Gastrocnemius medialis (tissue), 4 donors: ENCODE measurements at regions not wholly inside any gene's neighbourhood (a gene's known extent, or its start where the extent isn't known, plus 50 kb on each side); places are given as distances from the start of the nearest gene placed in this dataset.

ENCODE experiments used
- ATAC-seq, 2 donors: fragments of 150-250 bp; one replicate each; pipeline ENCODE4 v1.9.1; 2016
- DNase-seq, 2 donors: peaks; one replicate each; pipeline ENCODE4 v3.0.0-alpha.2; 2019
- H3K27ac ChIP-seq, 4 donors: fragments of 200-600 bp; sonication (generic); 1 replicate in 1 of 4; 2 replicates in 3 of 4; pipeline ENCODE4 v1.5.1; 2016 to 2018; ENCODE audit warnings: mild to moderate bottlenecking in 2 of 4, moderate library complexity in 1 of 4
- H3K27me3 ChIP-seq, 3 donors: fragments of 200-600 bp; sonication (generic) in 2 of 3; 1 replicate in 1 of 3; 2 replicates in 2 of 3; pipeline versions ENCODE4 v1.5.1 to v1.6.0; 2016 to 2019; ENCODE audit warnings: mild to moderate bottlenecking in 1 of 3, moderate library complexity in 1 of 3
- H3K36me3 ChIP-seq, 2 donors: fragments of 200-600 bp; sonication (generic) in 1 of 2; one replicate each; pipeline ENCODE4 v1.5.1; 2017 to 2018
- H3K4me1 ChIP-seq, 2 donors: fragments of 200-600 bp; sonication (generic) in 1 of 2; one replicate each; pipeline ENCODE4 v1.5.1; 2016 to 2017; ENCODE audit warnings: mild to moderate bottlenecking in 2 of 2
- H3K4me3 ChIP-seq, 4 donors: fragments of 200-600 bp; sonication (generic) in 3 of 4; 1 replicate in 1 of 4; 2 replicates in 3 of 4; pipeline ENCODE4 v1.5.1; 2016 to 2019; ENCODE audit warnings: mild to moderate bottlenecking in 2 of 4
- H3K9me3 ChIP-seq, 3 donors: fragments of 200-600 bp; sonication (generic) in 2 of 3; 1 replicate in 1 of 3; 2 replicates in 2 of 3; pipeline ENCODE4 v1.5.1; 2016 to 2019
- POLR2A ChIP-seq, 2 donors: fragments of 450-650 bp; IDR thresholded peaks; one replicate each; pipeline ENCODE4 v1.6.1; 2017; ENCODE audit warnings: antibody characterized with exemption in 2 of 2, mild to moderate bottlenecking in 2 of 2, moderate library complexity in 2 of 2
- in situ Hi-C, 4 donors: fragments of 200-750 bp; cut with MboI; loops; one replicate each; pipeline versions ENCODE4 v1.15.0 to v1.8.0; 2017; ENCODE audit warnings: low sequenced_read_pairs in 4 of 4
- intact Hi-C: fragments of 100-400 bp; cut with DNase I; formaldehyde crosslinking; loops from one replicate; pipeline ENCODE4 v1.15.1; 2023; ENCODE audit warnings: low total_unique reads
- TF ChIP-seq, protein P1 (sequence below), 5 experiments: fragments of 450-650 bp in 3 of 5; fragments of 200-600 bp in 2 of 5; sonication (generic) in 2 of 5; IDR thresholded peaks in 4 of 5; conservative IDR thresholded peaks in 1 of 5; 1 replicate in 4 of 5; 2 replicates in 1 of 5; pipeline ENCODE4 v1.5.1; 2016 to 2019; ENCODE audit warnings: antibody characterized with exemption in 5 of 5, mild to moderate bottlenecking in 3 of 5, moderate library complexity in 3 of 5

DNA sequence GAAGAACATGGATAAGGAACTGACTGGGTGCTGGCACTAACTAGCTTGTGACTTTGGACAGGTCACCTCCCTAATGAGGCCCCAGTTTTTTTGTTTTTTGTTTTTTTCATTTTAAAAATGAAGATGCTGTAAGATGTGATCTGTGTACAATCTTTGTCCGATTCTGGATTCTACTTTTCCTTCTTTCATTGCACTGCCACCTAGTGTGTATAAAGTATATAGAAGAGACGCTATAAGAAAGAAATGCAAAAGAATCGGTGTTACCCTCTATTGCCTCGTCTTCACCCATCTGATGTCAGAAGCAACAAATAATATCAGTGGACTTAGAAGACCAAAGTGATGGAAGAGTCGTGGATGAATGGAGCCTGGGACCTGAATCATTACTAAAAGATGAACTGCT lies 58.6 kb upstream of the P2RY10 start:
- ATAC-seq (no peak), DNase-seq (no peak)
- H3K27ac ChIP-seq: no peak overlapping the region
- no peaks in the 10 kb centered on the region for H3K36me3 ChIP-seq
- no peaks in the 10 kb centered on the region for H3K27me3 ChIP-seq
- in situ Hi-C loops: no loop called here
- H3K9me3 ChIP-seq: no peaks in the 10 kb centered on the region
- H3K4me3 ChIP-seq: no peak overlapping the region
- intact Hi-C loops: no loop called here
- no peaks in the 10 kb centered on the region for H3K4me1 ChIP-seq
- TF ChIP-seq, protein P1, sequence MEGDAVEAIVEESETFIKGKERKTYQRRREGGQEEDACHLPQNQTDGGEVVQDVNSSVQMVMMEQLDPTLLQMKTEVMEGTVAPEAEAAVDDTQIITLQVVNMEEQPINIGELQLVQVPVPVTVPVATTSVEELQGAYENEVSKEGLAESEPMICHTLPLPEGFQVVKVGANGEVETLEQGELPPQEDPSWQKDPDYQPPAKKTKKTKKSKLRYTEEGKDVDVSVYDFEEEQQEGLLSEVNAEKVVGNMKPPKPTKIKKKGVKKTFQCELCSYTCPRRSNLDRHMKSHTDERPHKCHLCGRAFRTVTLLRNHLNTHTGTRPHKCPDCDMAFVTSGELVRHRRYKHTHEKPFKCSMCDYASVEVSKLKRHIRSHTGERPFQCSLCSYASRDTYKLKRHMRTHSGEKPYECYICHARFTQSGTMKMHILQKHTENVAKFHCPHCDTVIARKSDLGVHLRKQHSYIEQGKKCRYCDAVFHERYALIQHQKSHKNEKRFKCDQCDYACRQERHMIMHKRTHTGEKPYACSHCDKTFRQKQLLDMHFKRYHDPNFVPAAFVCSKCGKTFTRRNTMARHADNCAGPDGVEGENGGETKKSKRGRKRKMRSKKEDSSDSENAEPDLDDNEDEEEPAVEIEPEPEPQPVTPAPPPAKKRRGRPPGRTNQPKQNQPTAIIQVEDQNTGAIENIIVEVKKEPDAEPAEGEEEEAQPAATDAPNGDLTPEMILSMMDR (IDR thresholded peaks at IDR 0.05 in 4 of 5, conservative IDR thresholded peaks at IDR 0.05 in 1 of 5): peak in 1 of 5 experiments; percentile 23
- TF ChIP-seq POLR2A (IDR thresholded peaks at IDR 0.05): no peak
